DMS 273 treated with DMSO at 0.1 percent for 48 hours (cell line): ENCODE measurements at regions not wholly inside any gene's neighbourhood (a gene's known extent, or its start where the extent isn't known, plus 50 kb on each side); places are given as distances from the start of the nearest gene placed in this dataset.
"Not testable (repeated sequence)": the region's sequence is repeated elsewhere in the genome, so short reads cannot be mapped to it uniquely, and the experiment has no call there.

Experiments used
- DNase-seq: peaks from one replicate; lab custom pipeline; 2025; lab: John Stamatoyannopoulos, UW

DNA sequence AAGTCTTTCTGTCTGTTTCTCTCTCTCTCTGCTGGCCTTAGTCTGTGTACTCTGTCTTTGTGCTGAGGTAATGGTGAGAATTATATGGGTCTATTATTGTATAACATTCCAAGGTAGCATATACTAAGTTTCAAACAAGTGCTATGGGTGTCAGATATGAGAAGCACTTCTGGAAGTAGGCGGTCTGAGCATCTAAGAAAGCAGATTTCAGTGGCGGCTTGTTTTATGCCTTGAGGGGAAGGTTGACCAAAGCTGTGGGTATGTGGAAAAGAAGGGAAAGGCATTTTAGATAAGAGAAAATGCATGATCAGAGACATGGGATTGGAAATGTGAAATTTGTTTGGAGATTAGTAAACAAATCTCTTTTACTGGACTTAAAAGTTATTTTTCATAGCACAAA, 348.5 kb downstream of the RFC3 start:
- DNase-seq = no peak

DNA sequence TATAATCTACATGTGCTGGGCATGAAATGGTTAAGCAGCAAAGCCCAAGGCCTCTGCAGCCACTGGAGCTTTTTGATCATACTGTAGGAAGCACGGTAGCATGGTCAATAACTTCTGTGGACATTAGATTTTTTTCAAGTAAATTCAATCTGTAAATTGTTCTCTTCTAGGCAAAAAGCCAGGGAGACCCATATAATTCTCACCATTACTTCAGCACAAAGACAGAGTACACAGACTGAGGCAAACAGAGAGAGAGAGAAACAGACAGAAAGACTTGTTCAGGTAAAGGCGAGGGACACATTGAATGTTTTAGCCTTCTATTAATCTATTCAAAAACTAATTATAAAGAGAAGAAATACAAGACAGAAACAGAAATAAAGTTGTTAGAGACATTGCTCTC, 349.4 kb downstream of the RFC3 start:
- DNase-seq = no peak

- DNase-seq = no peak
These were observed 354.1 kb downstream of the RFC3 start for GRCh38 chr13:34172048-34172447.

DNA sequence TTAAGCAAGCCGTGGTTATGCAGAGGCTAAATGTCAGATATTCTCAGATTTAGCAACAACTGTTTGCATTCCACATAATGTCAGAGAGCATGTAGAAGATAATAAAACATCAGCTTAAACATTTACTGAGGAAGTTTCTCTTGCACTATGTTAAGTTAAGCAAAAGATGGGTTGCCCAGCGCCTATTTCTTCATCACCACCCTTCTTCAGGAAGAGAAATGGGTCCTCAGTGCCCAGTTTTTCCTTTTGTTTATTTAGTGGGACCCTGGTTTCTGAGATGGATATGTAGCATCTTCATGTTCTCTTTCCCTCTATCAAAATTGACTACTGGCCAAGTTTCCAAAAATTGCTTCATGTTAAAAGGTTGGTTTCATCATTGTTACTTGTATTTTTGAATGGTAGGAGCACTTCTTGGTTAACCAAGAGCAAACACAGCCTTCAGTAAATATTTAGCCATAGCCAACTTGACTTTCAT, 356.8 kb downstream of the RFC3 start:
- no peak for DNase-seq

DNA sequence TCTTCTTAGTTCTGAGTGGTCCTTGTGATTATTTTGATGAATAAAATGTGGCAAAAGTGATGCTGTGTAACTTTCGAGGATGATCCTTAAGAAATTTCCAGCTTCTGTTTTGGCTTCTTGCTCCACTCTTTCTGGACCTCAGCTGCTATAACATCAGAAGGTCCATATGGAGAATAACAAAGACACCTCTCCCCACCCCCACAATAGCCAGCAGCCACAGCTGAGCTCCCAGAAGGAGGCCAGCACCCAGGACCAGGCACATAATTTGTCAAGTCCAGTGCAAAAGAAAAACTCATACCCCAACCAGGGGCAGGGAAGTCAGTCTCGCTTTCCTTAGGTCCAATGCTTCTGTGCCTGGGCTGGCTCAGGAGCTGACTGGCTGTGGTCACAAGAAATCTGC, 357.6 kb downstream of the RFC3 start:
- DNase-seq = no peak

DNA sequence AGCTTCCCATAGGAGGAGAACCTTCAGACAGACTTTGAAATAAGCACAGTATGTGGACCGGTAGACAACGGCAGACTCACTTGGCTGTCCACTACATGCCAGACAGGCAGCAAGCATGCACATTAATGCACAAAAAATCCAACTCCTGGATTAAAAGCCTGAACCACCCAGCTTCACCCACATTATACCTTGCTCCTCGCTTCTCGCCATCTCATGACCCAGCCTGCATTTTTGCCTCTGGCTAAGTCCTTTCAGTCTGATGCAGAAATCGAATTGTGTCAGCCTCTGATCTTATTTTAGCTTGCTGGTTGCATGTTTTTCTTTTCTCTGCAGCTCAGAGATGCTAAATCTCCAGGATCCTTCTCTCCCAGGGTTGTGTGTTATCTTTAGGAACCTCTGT, 358.7 kb downstream of the RFC3 start:
- no peak for DNase-seq

DNA sequence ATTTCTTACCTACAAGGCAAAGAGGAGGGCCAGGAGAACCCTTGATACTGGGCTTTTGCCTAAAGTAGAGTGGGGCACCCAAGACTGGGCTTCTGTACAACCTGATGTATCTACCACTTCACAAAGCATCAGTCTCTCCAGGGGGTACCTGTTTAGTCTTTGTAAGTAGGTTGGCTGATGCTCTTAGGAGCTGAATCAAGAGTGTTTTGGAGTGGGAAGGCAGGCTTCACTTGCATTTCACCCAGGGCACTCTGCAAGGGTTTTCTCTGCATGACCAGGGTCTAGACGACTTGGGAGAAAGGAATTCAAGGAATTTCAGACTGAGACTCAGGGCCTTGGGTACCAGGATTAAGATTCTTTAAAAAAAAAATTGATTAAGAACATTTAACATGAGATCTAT, 361.5 kb downstream of the RFC3 start:
- DNase-seq = no peak

DNA sequence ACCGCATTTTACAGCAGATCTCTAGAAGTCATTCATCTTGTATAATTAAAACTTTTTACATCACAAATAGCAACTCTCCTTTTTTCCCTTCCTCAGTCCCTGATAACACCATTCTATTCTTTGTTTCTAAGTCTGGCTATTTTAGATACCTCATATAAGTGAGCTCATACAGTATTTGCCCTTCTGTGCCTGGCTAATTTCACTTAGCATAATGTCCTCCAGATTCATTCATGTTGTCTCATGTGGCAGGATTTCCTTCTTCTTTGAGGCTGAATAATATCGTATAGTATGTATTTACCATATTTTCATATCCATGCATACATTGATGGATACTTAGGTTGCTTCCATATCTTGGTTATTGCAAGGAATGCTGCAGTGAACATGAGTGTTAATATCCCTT, 362.0 kb downstream of the RFC3 start:
- no peak for DNase-seq

DNA sequence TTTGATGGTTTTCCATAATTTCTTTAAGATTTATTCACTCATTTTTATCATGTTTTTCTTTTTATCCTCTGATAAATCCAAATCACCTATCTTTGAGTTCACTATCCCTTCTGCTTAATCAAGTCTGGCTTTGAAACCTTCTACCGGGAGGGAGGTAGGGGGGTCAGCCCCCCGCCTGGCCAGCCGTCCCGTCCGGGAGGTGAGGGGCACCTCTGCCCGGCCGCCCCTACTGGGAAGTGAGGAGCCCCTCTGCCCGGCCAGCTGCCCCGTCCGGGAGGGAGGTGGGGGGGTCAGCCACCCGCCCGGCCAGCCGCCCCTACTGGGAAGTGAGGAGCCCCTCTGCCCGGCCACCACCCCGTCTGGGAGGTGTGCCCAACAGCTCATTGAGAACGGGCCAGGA, 363.3 kb downstream of the RFC3 start:
- not testable (repeated sequence) for DNase-seq

DNA sequence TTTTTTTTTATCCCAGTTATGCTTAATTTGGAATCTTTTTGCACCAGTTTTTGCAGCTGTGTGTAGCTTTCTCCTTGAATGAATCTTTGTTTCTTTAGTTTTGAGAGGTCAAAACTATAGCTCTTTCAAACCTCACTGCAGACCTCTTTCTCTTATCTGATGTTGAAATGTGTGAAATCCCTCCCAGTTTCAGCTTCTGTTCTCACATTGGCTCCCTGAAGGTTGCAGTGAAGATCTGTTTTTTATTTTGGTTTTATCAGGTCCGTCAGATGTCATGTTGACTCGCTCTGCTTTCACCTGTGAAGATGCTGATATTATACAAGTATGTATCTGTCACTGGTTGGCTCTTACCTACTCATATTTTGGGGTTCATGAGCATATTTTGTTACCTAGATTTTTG, 372.0 kb downstream of the RFC3 start:
- DNase-seq = no peak

DNA sequence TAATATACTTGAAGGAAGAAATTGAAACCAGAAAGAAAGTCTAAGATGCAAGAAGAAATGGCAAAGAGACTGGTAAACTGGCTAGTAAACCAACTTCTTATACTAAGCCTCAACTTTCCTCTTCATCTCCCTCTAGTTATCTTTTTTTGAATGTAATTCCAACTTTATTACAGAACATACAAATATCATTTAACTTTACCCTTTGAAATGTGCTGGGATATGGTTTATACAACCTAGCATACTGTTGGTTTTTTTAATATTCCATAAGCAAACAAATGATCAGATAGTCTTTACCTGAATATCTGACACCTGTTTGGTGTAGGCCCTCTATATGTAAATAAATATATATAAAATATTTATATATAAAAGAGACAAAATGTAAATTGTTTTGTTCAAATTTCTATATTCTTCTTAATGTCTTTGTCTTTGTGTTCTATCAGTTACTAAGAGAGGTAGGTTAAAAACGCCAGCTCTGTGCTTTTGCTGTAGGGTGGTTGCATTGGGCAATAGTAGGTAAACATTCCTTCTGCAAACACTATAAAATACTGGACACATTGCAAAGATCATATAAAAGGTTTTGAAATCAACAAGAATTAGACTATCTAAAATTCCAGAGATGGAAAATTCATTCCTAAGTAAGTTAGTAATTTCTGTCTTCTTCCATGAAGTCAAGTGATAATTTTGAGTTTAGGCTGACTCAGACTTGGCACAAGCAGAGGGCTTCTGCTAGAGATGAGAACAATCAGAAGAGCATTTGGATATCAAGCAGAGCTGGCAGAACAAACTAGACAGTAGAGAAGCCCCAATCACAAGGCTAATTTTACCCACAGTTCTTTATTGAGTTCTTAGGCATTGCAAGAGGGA, 383.3 kb downstream of the RFC3 start:
- no peak for DNase-seq

- no peak for DNase-seq
These were observed 389.4 kb downstream of the RFC3 start for GRCh38 chr13:34207334-34207733.

- no peak for DNase-seq
These were observed 389.9 kb downstream of the RFC3 start for GRCh38 chr13:34207872-34208271.

- DNase-seq = no peak
These were observed 390.4 kb downstream of the RFC3 start for GRCh38 chr13:34208336-34208735.

- DNase-seq = no peak
These were observed 392.4 kb downstream of the RFC3 start for GRCh38 chr13:34210341-34210740.

- DNase-seq = no peak
These were observed 396.7 kb downstream of the RFC3 start for GRCh38 chr13:34214686-34215085.

- DNase-seq = no peak
These were observed 398.3 kb downstream of the RFC3 start for GRCh38 chr13:34216256-34216655.

DNA sequence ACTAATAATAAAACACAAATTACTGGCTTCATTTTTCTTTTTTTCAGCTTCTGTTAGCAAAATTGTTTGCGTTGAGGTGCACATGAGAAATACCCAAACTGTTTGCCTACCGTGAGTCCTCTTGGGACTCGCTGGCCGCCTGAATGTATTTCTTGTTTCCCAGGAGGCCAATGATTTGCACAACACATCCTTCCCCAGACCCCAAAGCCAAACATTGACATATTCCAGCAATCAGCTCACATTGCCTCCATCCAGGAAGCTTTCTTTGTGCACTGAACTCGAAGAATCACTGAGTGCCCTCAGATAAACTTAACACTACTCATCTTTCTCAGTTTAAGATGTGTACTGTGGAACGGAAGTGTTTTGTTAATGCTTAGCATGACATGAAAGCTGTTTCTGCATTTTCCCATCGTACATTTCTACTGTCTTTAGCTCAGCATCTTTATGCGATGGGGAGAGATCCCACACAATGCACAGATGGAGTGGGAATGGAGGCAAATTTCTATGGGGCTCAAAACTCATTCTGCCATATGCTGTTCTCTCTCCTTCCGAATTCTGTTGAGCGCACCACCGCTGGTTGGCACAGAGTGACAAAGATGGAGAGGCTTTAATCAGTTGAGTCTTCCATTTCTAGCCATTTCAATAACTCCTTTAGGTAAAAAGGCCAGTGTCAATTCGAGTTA, 399.5 kb downstream of the RFC3 start:
- no peak for DNase-seq

DNA sequence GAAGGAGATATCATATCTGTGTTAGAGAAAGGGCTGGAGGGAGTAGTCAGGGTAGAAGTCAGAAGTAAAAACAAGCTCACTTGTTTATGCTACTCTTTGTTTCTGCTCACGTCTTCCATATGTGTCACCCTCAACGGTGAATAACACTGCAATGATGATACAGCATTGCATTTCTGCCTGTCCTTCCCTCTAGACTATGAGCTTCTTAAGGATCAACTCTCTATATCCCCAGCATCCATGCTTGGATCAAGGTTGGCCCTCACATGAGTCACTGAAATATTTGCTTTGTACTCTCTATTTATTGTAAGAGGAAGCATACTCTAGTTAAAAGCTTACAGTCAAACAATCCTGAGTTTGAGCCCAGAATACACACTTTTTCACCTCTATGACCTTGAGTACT, 406.0 kb downstream of the RFC3 start:
- DNase-seq = no peak

- no peak for DNase-seq
These were observed 406.9 kb downstream of the RFC3 start for GRCh38 chr13:34224877-34225276.

- DNase-seq = no peak
These were observed 412.3 kb downstream of the RFC3 start for GRCh38 chr13:34230271-34230670.

GRCh38 chr13:34241332-34241731, 423.4 kb downstream of the RFC3 start:
- DNase-seq = no peak

- no peak for DNase-seq
These were observed 425.5 kb downstream of the RFC3 start for GRCh38 chr13:34243403-34243802.

GRCh38 chr13:34246511-34246910, 428.6 kb downstream of the RFC3 start:
- DNase-seq = no peak
